ENCODE measurements at regions not wholly inside any gene's neighbourhood (a gene's known extent, or its start where the extent isn't known, plus 50 kb on each side); places are given as distances from the start of the nearest gene placed in this dataset.

DNA sequence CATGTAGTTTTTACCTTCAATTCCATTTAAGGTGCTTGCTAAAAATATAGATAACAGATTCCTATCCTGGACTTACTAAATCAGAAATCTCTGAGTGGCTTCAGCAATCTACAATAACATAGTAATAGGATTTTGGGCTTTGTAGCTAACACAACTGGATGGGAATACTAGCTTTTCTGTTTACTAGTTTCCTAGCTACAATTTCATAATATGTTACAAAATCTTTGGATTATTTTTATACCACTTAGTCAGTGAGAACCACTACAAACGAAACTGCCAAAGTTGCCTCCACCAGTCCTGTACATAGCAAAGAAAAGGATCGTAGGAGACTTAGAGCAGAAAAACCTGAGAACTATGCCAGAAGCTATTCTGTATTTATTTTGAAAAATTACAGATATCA lies 87.7 kb upstream of the ANO3 start:
- TF ChIP-seq POLR2A (IDR thresholded peaks at IDR 0.05), result no peak
- TF ChIP-seq, protein P1, sequence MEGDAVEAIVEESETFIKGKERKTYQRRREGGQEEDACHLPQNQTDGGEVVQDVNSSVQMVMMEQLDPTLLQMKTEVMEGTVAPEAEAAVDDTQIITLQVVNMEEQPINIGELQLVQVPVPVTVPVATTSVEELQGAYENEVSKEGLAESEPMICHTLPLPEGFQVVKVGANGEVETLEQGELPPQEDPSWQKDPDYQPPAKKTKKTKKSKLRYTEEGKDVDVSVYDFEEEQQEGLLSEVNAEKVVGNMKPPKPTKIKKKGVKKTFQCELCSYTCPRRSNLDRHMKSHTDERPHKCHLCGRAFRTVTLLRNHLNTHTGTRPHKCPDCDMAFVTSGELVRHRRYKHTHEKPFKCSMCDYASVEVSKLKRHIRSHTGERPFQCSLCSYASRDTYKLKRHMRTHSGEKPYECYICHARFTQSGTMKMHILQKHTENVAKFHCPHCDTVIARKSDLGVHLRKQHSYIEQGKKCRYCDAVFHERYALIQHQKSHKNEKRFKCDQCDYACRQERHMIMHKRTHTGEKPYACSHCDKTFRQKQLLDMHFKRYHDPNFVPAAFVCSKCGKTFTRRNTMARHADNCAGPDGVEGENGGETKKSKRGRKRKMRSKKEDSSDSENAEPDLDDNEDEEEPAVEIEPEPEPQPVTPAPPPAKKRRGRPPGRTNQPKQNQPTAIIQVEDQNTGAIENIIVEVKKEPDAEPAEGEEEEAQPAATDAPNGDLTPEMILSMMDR (IDR thresholded peaks at IDR 0.05), result no peak

Measured in adrenal gland (tissue), 5 donors.